Stimulated activated CD8-positive, alpha-beta memory T cell treated with anti-CD3 and anti-CD28 coated beads, Interleukin-4, amount 100 ng/mL, for 48 hours (primary cell): ENCODE measurements at regions not wholly inside any gene's neighbourhood (a gene's known extent, or its start where the extent isn't known, plus 50 kb on each side); places are given as distances from the start of the nearest gene placed in this dataset.

Experiments used
- DNase-seq: peaks from one replicate; pipeline ENCODE4 v3.0.0-alpha.2; 2020

GRCh38 chr5:4674166-4674565, 466.0 kb upstream of the ADAMTS16 start:
- DNase-seq = no peak

GRCh38 chr5:4676934-4677333, 463.2 kb upstream of the ADAMTS16 start:
- no peak for DNase-seq

GRCh38 chr5:4684946-4685345, 455.2 kb upstream of the ADAMTS16 start:
- DNase-seq = no peak

GRCh38 chr5:4698596-4698995, 441.5 kb upstream of the ADAMTS16 start:
- DNase-seq = no peak

- DNase-seq = no peak
Measured at GRCh38 chr5:4699592-4699991, 440.5 kb upstream of the ADAMTS16 start.

GRCh38 chr5:4700069-4700468, 440.1 kb upstream of the ADAMTS16 start:
- DNase-seq = peak; percentile 29

GRCh38 chr5:4700871-4701270, 439.3 kb upstream of the ADAMTS16 start:
- no peak for DNase-seq

- no peak for DNase-seq
Measured at GRCh38 chr5:4703931-4704458, 436.1 kb upstream of the ADAMTS16 start.

GRCh38 chr5:4704951-4705350, 435.2 kb upstream of the ADAMTS16 start:
- no peak for DNase-seq

GRCh38 chr5:4716781-4717180, 423.3 kb upstream of the ADAMTS16 start:
- DNase-seq = no peak

- DNase-seq = no peak
Measured at GRCh38 chr5:4717446-4717845, 422.7 kb upstream of the ADAMTS16 start.

GRCh38 chr5:4720831-4721230, 419.3 kb upstream of the ADAMTS16 start:
- DNase-seq = no peak

GRCh38 chr5:4722886-4723285, 417.2 kb upstream of the ADAMTS16 start:
- no peak for DNase-seq

- DNase-seq = no peak
Measured at GRCh38 chr5:4725594-4725993, 414.5 kb upstream of the ADAMTS16 start.

- no peak for DNase-seq
Measured at GRCh38 chr5:4730279-4730678, 409.9 kb upstream of the ADAMTS16 start.

- no peak for DNase-seq
Measured at GRCh38 chr5:4734348-4734747, 405.8 kb upstream of the ADAMTS16 start.

- no peak for DNase-seq
Measured at GRCh38 chr5:4735261-4735660, 404.9 kb upstream of the ADAMTS16 start.

GRCh38 chr5:4737868-4738267, 402.3 kb upstream of the ADAMTS16 start:
- no peak for DNase-seq

- DNase-seq = no peak
Measured at GRCh38 chr5:4738298-4738697, 401.8 kb upstream of the ADAMTS16 start.

GRCh38 chr5:4740156-4740555, 400.0 kb upstream of the ADAMTS16 start:
- no peak for DNase-seq

GRCh38 chr5:4758550-4758949, 381.6 kb upstream of the ADAMTS16 start:
- no peak for DNase-seq

GRCh38 chr5:4758996-4759395, 381.1 kb upstream of the ADAMTS16 start:
- no peak for DNase-seq

GRCh38 chr5:4762316-4762715, 377.8 kb upstream of the ADAMTS16 start:
- no peak for DNase-seq

- no peak for DNase-seq
Measured at GRCh38 chr5:4765411-4765810, 374.7 kb upstream of the ADAMTS16 start.

- DNase-seq = no peak
Measured at GRCh38 chr5:4766101-4766500, 374.0 kb upstream of the ADAMTS16 start.

GRCh38 chr5:4772591-4772990, 367.5 kb upstream of the ADAMTS16 start:
- DNase-seq = no peak
